GM08714 (cell line): ENCODE measurements at regions not wholly inside any gene's neighbourhood (a gene's known extent, or its start where the extent isn't known, plus 50 kb on each side); places are given as distances from the start of the nearest gene placed in this dataset.

Experiments
- H3K4me3 ChIP-seq: fragments of 200-500 bp; sonication (Bioruptor generic); 2 replicates; pipeline ENCODE4 v1.5.1; 2014; ENCODE audit warnings: mild to moderate bottlenecking, low read length, inconsistent platforms
- ZNF274 ChIP-seq: IDR thresholded peaks from 2 replicates; pipeline ENCODE4 v1.6.1; 2012; ENCODE audit warnings: mild to moderate bottlenecking, low read depth, low read length

- TF ChIP-seq ZNF274, result no peak
- no peak overlapping the region for H3K4me3 ChIP-seq
Measured at GRCh38 chr2:60400462-60401246, 152.8 kb downstream of the BCL11A start.

- TF ChIP-seq ZNF274, result no peak
- H3K4me3 ChIP-seq, result no peak overlapping the region
Measured at GRCh38 chr2:60394463-60394862, 159.0 kb downstream of the BCL11A start.

DNA sequence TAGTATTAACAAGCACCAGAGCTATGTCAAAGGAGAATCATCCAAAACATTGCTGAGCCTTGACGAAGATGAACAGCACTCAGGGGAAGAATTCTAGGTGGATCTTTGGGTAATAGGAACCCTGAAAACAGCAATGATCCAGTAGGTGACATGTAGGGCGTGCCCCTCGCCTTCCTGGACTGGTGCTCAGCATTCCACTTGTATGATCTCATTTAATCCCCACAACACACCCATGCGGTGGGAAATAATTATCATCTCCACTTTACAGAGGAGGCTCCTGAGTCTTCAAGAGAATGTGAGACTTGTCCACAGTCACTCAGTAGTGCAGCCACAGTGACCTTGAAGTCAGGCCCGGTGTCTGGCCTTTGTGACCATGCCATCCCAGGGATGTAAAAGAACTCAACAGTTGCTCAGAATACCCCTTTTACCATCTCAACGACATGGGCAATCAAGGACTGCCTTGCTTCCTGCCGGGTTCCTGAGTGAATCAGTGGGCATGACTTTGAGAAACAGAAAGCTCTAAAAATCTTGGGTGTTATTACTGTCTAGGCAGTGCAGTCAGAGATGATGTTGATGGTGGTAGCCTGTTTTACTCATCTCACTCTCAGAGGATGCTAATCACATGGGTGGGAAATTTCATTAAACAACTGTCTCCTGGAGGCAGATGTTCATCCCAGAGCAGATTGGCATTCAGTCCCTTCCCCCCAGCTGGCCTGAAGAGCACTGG, 161.6 kb downstream of the BCL11A start:
- no peak overlapping the region for H3K4me3 ChIP-seq
- no peak for TF ChIP-seq ZNF274

GRCh38 chr2:60391230-60391629, 162.2 kb downstream of the BCL11A start:
- no peak overlapping the region for H3K4me3 ChIP-seq
- no peak for TF ChIP-seq ZNF274

DNA sequence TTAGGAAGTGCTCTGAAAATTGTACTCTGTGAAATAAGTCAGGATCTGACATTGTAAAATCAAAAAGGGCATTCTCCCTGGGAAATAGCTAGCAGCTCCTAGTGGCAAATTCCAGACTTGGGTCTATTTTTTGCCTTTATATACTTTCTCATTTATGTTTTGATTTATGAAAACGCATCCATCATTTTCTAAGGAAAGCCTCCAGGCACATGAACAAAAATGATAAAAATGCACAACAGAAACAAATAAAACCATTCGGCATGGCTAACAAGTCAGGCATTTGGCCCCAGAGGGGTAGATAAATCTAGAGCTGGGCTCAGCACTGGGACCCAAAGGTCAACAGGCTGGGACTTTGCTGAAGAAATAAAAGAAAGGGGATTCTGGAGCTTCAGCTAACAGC, 167.0 kb downstream of the BCL11A start:
- TF ChIP-seq ZNF274, result no peak

DNA sequence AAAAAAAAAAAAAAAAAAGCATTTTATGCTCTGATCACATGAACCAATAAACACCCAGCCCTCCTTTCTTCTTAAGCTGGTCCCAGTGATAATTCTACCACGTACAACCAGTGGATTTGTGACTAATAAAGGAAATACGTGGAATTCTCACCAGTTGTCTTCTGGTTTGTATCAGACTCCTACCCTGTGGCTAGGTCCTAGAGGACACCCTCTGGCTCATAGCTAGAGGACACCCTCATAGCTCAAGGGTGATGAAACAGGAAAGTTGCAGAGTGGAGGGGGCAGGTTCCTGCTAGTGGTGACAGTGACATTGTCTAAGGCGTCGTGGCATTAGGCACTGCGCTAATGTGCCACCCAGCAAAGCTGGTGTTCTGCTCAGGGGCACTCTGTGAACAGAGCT, 167.8 kb downstream of the BCL11A start:
- no peak overlapping the region for H3K4me3 ChIP-seq
- no peak for TF ChIP-seq ZNF274

More for the DNA sequence above, 167.0 kb downstream of the BCL11A start:
- no peak overlapping the region for H3K4me3 ChIP-seq

- H3K4me3 ChIP-seq, result no peak overlapping the region
- no peak for TF ChIP-seq ZNF274
Measured at GRCh38 chr2:60383401-60384143, 169.9 kb downstream of the BCL11A start.

GRCh38 chr2:60380411-60380810, 173.0 kb downstream of the BCL11A start:
- no peak overlapping the region for H3K4me3 ChIP-seq
- TF ChIP-seq ZNF274, result no peak

- no peak overlapping the region for H3K4me3 ChIP-seq
- no peak for TF ChIP-seq ZNF274
Measured at GRCh38 chr2:60379684-60380083, 173.8 kb downstream of the BCL11A start.

GRCh38 chr2:60379216-60379615, 174.2 kb downstream of the BCL11A start:
- TF ChIP-seq ZNF274, result no peak
- H3K4me3 ChIP-seq, result no peak overlapping the region

DNA sequence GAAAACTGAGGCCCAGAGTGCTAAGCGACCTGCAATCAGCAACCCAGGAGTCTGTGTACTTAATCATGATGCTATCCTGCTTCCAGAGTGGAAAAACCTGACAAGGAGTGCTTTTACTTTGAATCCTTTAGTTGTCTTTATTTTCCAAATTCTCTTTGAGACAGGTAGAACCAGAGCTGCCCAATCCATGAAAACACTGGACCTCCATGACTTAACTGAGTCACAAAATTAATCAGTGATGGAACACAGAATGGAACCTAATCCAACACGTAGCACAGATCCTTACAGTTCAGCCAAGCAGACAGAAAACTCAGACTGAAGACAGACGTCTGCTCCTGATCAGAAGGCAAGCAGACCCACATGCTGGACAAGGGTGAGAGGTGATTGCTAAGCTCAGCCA, 175.6 kb downstream of the BCL11A start:
- H3K4me3 ChIP-seq, result no peak overlapping the region
- TF ChIP-seq ZNF274, result no peak

DNA sequence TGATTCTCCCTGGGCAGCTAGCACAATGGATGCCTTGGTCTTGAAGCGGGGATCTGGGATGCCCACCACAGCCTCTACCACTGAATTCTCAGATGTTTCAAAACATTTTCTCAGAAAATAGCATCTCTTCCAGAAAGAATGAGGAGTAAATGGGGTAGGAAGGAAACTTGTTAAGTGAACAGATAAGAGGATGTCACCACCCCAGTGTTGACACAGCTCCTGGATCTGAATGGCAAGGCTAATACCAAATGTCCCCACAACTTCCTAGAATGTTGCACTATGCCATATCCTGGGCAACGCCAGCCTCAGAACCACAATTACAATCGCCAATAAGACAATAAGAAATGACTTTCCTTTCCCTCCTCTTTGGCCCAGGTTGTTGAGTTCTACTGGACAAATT, 177.2 kb downstream of the BCL11A start:
- no peak for TF ChIP-seq ZNF274
- H3K4me3 ChIP-seq, result no peak overlapping the region

- no peak for TF ChIP-seq ZNF274
- no peak overlapping the region for H3K4me3 ChIP-seq
Measured at GRCh38 chr2:60371681-60372080, 181.8 kb downstream of the BCL11A start.

DNA sequence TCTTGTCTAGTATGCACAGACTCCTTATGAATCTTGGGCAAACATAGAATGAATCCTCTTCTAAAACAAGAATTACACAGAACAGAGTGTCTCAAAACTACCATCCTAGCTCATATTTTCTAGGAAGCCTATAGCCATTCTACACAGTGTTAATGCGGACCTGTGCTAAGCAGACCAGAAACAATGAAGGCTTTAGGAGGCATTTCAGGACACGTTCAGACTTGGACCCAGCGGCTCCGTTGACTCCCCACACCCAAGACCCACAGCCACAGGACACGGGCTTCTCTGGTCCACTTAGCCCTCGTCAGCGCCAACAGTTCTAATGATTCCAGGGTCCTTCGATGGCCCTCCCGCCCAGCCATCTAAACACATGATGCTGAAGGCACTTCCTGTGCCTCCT, 182.2 kb downstream of the BCL11A start:
- no peak overlapping the region for H3K4me3 ChIP-seq
- TF ChIP-seq ZNF274, result no peak

DNA sequence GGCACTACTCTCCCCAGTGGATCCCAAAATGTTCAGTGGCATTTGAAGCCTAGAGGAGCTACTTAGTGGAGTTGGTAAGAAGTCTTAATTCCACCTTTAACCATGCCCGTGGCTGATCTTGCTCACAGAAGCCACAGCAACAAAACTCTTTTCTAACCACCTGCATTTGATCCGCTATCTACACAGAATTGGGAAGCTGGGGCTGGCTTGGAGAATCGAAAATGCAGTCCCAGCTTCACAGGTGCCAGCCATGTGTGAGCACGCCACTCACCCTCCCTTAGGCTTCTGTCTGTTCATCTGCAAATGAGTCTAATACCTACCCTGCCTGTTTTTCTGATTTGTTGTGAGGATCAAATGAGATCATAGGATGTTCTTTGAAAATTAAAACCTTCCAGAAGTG, 182.6 kb downstream of the BCL11A start:
- H3K4me3 ChIP-seq, result no peak overlapping the region
- no peak for TF ChIP-seq ZNF274

- H3K4me3 ChIP-seq, result no peak overlapping the region
- no peak for TF ChIP-seq ZNF274
Measured at GRCh38 chr2:60368456-60368855, 185.0 kb downstream of the BCL11A start.
